ENCODE measurements at regions not wholly inside any gene's neighbourhood (a gene's known extent, or its start where the extent isn't known, plus 50 kb on each side); places are given as distances from the start of the nearest gene placed in this dataset.

DNA sequence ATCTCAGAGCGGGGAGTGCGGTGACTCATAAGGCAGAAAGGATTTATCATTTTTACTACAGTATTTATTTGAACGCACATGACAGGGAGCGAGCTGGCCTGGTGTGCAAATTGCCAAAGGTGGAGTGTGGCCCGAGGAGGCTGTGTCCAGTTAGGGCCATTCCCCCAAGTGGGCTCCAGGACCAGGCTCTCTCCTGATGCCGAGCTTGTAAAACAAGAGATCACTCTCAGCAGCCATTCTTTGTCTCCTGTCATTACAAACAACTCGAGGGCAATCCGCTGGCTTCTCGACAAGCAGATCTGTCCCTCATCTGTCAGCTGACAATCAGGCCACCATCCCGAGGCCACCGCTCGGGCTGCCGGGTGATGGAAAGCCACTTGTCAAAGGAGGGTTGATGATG is 418.9 kb downstream of the ZNF536 start:
- H3K27ac ChIP-seq, result no peak overlapping the region
- TF ChIP-seq, protein P1, sequence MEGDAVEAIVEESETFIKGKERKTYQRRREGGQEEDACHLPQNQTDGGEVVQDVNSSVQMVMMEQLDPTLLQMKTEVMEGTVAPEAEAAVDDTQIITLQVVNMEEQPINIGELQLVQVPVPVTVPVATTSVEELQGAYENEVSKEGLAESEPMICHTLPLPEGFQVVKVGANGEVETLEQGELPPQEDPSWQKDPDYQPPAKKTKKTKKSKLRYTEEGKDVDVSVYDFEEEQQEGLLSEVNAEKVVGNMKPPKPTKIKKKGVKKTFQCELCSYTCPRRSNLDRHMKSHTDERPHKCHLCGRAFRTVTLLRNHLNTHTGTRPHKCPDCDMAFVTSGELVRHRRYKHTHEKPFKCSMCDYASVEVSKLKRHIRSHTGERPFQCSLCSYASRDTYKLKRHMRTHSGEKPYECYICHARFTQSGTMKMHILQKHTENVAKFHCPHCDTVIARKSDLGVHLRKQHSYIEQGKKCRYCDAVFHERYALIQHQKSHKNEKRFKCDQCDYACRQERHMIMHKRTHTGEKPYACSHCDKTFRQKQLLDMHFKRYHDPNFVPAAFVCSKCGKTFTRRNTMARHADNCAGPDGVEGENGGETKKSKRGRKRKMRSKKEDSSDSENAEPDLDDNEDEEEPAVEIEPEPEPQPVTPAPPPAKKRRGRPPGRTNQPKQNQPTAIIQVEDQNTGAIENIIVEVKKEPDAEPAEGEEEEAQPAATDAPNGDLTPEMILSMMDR (conservative IDR thresholded peaks at IDR 0.05), result no peak

DNA sequence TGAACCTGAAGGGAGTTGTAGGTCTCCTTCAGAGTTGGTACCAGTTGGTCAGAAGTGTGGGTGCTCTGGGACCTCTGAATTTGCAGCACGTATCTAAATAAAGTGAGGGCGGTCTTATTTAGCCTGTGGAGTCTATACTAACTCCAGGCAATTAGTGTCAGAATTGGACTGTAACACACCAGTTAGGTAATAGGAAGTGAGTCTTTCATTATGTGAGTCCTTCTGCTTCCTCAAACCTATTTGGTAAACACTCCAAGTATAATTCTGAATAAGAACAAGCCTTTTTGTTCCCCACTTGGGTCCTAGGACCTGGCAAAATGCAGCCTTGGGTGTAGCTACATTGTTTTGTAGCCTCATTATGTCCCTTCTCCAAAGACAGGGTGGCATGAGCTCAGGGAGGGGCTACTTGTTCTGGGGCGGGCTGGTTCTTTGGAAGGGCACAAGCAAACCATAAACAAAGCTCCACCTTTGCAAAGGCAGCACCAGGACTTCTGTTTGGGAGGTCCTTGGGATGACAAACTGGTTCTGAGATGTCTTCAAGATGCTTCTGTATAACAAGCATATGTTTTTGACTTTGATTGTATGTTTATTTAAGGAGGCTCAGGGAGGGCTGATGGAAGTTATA is 418.0 kb downstream of the ZNF536 start:
- H3K27ac ChIP-seq, result no peak overlapping the region

DNA sequence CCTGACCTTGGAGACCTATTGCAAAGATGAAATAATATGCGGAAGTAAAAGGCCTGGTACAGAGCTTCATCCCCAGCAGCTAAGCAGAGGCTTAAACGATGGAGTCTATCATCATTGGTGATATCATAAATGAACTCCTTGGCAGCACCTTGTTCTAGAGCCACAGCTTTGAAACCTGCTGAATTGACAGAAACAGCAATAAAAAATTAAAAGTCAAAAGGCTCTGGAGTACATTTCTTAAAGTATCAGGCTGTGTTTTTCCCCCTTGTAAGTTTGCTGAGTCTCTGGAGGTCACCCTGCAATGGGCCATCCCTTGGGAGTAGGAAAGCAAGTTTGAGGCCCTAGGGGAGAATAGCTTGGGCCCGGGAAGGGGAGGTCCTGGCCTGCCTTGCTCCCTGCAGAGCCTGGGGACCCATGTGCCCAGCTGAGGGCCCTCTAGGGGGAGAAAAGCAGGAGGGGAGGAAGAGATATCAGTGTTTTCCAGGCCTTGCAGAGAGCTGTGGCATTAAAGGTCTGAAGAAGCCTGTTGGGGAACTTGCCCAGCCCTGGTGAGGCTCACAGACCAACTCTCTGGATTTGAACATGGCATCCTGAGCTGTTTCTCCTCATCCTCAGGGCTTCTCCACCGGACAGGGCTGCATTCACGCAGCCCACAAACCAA is 416.1 kb downstream of the ZNF536 start:
- no peak overlapping the region for H3K27ac ChIP-seq
- TF ChIP-seq, protein P1 (conservative IDR thresholded peaks at IDR 0.05), result no peak

More for the DNA sequence above, 418.0 kb downstream of the ZNF536 start:
- TF ChIP-seq, protein P1 (conservative IDR thresholded peaks at IDR 0.05), result no peak

DNA sequence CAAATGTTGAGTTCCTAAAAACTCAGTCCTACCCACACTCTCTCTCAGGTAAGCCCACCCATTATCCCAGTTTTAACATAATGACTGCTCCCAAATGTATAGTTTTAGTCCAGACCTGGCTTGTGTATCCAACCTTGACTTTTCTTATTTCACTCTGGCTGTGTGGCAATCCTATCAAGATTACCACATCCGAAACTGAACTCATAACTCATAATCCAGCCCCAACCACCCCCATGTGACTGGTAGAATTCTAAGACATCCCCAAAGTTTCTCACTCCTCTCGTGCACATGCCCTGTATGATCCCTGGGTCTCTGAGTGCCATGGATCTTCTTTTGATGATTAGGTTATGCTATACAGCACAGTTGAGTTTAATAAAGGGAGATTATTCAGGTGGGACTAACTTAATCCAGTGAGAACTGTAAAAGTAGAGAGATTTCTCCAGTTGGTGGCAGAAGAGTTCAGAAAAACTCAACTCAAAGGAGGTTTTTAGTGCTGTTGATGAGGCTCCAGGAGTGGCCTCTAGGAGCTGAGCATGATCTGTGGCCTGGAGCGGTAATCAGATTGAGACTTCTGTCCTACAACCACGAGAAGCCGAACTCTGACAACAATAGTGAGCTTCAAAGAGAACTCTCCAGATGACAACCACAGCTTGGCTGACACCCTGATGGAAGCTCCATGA is 413.4 kb downstream of the ZNF536 start:
- H3K27ac ChIP-seq, result no peak overlapping the region
- TF ChIP-seq, protein P1 (conservative IDR thresholded peaks at IDR 0.05), result no peak

DNA sequence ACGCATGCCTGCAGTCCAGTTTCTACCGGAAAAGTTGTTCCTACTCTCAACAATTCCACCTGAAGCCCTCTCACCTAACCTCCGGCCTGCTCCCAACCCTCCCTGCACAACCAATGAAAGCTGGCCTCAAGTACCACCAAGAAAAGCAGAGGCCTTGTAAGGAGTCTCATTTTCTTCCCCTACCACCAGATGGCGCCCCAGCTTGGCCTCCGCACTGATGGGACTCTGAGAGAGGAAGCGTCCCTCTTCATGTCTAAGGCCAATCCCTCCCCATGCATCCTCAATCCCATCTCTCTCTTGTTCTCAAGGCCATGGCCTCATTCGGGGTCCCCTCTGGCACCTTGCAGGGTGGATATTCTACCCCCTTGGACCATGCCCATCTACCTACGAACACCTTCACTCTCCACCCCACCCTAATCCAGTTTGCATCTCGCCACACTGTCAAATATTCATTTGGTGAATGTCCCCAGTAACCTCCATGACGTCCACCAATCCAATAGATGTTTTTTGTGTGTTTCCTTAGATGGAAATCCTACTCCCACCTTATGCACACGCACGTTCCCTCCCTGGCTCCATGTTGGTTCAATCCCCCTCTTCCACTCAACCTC is 412.8 kb downstream of the ZNF536 start:
- H3K27ac ChIP-seq, result no peak overlapping the region
- TF ChIP-seq, protein P1 (conservative IDR thresholded peaks at IDR 0.05), result peak; percentile 84

DNA sequence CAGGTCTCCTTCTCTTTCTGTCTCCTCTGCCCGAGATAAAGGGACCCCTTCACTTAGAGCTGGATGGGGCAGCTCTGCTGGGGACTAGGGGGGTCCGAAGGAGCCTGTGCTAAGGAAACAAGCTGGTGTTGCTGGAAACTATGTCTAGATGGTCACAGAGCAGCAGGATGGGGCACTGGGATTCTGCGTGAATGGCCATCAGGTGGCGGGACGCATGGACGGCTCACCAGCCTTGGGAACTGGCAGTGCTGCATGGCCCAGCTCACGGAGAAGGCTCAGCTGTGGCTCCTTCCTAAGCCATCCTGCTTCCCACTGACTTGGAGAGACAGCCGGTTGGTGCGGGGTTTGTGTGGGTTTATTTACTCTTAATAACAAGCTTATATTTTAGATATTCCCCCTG is 411.8 kb downstream of the ZNF536 start:
- TF ChIP-seq, protein P1 (conservative IDR thresholded peaks at IDR 0.05), result no peak
- no peak overlapping the region for H3K27ac ChIP-seq

DNA sequence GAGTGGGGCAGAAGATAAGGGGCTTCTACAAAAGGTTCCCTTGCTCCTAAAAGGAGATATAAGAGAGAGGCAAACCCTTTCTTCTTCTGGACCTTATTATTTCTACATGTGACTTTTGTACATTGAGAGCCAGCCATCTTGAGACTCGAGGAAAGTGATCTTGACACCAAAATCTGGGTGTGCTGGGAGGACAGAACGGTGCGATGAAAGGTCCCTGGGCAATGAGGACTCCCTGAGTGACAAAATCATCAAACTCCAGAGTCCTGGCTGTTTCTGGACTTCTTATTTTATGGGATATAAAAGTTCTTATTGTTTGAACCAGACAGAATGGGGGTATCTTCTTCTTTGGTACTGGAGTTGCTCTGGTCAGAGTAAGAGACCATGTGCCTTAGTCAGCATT is 411.0 kb downstream of the ZNF536 start:
- H3K27ac ChIP-seq, result no peak overlapping the region
- TF ChIP-seq, protein P1 (conservative IDR thresholded peaks at IDR 0.05), result no peak

All from VCaP (cell line).